GM10266 (cell line): ENCODE measurements at regions not wholly inside any gene's neighbourhood (a gene's known extent, or its start where the extent isn't known, plus 50 kb on each side); places are given as distances from the start of the nearest gene placed in this dataset.
"Not testable (repeated sequence)": the region's sequence is repeated elsewhere in the genome, so short reads cannot be mapped to it uniquely, and the experiment has no call there.

ENCODE experiments used
- DNase-seq: peaks from one replicate; pipeline ENCODE4 v3.0.0; 2012; ENCODE audit errors: extremely low spot score
- CTCF ChIP-seq: IDR thresholded peaks from 2 replicates; pipeline ENCODE4 v1.5.1; 2012; ENCODE audit warnings: mild to moderate bottlenecking, low read depth; ENCODE audit not compliant: control insufficient read depth, insufficient read depth; ENCODE audit errors: missing control alignments

GRCh38 chr10:22467393-22467792 is 122.1 kb downstream of the SPAG6 start:
- not testable (repeated sequence) for DNase-seq

- no peak for DNase-seq
- no peak for TF ChIP-seq CTCF
Measured at GRCh38 chr10:22468570-22469320, 123.4 kb downstream of the SPAG6 start.

DNA sequence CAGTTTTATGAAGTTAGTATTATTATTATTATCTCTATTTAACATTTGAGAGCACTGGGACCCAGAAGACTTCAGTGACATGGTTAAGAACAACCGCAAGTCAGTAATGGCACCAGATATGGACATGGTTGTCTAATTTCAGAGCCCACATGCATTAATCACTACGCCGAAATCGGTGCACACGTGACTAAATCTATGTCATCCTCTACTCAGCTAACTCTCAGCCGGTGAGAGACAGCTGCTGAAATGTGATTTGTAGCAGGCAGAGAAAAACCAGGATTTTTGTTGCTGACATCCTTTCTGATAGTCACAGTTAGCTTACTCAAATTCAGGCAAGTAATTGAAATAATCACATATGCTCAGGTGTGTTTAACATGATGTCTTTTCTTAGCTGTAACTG is 127.7 kb downstream of the SPAG6 start:
- no peak for DNase-seq

DNA sequence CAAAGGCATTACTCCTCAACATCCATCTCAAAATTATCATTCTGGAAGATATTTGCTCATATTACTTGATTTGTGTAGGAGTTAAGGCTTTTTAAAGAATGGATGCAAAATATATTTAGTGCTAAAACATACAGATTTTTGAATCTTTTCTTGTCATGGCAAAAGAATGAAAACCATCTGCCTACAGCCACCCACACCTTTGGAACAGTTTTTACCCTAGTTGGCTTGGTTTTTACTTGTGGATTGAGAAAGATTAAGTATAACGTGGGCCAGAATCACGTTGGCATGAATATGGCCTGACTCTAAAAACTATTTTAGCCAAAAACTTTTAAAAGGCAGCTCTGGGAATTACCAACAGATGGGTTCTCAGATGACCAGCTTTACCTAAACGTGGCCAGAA is 128.2 kb downstream of the SPAG6 start:
- no peak for DNase-seq
- no peak for TF ChIP-seq CTCF

More for the DNA sequence above, 127.7 kb downstream of the SPAG6 start:
- no peak for TF ChIP-seq CTCF

DNA sequence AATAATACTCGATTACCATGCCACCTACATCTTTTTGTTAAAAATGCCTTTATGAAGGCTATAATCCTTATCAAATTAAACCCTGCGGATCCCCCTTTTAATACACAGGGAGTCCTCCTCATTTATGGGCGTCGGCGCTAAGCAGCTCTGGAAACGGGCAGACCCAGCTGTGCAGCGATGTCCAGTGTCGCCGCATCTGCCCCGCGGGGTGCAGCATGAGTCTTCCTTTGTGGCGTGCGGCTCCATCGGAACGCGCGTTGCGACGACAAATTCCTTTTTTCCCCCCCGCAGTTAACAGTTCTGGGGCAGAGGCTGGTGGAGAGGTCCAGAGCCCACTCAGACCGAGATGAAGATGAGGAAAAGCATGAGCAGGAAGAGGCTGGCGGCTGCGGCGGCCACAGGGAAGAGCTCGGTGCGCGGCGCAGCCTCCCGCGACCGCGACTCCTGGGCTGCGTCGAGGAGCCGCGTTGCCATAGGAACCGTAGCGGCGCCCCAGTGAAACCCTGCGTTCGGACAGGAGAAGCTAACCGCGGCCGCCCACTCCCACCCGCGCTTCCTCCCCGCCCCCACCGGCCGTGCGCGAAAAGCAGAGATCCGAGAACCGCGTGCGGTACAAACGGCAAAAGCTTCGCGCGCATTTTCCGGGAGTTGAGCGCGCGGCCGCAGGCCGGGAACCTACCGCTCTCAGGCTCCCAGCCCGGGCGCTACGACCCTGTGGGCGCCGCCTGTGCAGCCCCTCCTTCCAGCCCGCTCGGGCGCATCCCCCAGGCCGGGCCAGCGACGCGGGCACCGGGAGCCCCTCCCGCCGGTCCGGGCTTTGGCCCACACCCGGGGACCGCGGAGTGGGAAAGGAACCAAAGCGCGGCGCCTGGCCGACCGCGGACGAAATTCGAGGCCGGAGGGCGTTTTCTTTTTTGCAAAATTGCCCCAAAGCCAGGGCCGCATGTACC is 130.6 kb downstream of the SPAG6 start:
- DNase-seq: peak; percentile 45
- no peak for TF ChIP-seq CTCF

DNA sequence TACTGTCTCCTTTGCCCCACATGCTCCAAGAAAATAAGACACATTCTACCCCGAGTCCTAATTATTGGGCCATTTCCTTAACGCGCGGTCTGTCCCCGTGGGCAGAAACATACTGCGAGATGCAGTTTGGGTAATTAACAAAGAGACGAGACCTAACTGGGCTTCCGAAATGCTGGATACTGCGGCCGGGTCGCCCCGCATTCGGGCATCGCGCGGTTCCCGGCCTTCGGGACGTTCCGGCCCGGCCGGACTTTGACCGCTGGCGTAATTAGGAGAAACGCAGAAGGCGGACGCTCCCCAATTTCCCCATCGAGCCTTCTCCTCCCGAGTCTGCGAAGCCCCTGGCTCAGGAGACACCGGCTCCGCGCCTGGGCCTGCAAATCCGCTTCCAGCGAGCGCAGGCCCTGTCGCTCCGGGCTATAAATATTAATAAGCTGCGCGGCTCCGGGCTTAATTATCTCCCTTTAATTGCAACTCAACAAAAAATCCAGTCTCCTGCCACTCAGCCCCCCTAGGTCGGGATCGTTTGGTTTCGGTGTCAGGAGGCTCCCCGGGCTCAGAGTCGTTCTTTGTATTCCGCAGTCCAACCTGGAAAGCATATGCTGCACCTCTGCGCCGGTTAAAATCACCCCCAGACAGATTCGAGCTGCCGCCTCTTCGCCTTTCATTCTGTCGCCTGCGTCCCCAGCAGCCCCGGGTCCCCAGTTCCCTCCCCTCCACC is 131.5 kb downstream of the SPAG6 start:
- no peak for TF ChIP-seq CTCF

More for the DNA sequence above, 131.5 kb downstream of the SPAG6 start:
- DNase-seq: no peak
